GM23248 (cell line): ENCODE measurements at regions not wholly inside any gene's neighbourhood (a gene's known extent, or its start where the extent isn't known, plus 50 kb on each side); places are given as distances from the start of the nearest gene placed in this dataset.

ENCODE experiments used
- EZH2 ChIP-seq: fragments of 200-600 bp; sonication (generic); IDR thresholded peaks from 2 replicates; pipeline ENCODE4 v1.6.1; 2018; ENCODE audit warnings: antibody characterized with exemption, mild to moderate bottlenecking; ENCODE audit not compliant: insufficient read depth, poor library complexity, severe bottlenecking
- EZH2phosphoT487 ChIP-seq: fragments of 200-600 bp; sonication (generic); IDR thresholded peaks from 2 replicates; pipeline ENCODE4 v1.6.1; 2018; ENCODE audit warnings: antibody characterized with exemption, moderate library complexity, mild to moderate bottlenecking, low read depth; ENCODE audit not compliant: insufficient read depth

DNA sequence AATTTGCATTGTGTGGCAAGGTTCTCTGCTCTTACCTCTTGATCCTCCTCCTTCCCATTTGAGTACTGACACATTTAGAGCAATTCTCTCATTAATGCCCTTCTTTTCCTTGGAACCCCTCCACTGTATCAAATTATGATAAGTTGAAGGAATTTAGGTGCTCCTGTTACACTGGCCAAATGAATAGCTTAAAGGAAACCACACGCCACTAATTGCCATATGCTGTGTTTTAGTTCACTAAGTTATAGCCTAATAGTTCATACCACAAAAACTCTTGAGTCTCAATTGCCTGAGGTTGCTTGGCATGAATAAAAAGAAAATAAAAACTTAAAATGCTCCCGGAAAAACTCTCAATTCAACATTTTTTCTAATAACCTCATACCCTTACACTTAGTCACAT, 1239.3 kb downstream of the EPHA7 start:
- TF ChIP-seq EZH2 (no peak), EZH2phosphoT487 (no peak)
